Smooth muscle cell (in vitro differentiated cells): ENCODE measurements at regions not wholly inside any gene's neighbourhood (a gene's known extent, or its start where the extent isn't known, plus 50 kb on each side); places are given as distances from the start of the nearest gene placed in this dataset.

Experiments
- DNase-seq: peaks from one replicate; lab custom pipeline; 2025; ENCODE audit not compliant: unreplicated experiment; lab: John Stamatoyannopoulos, UW
- H2AFZ ChIP-seq: fragments of 200-600 bp; sonication (generic); 2 replicates; pipeline ENCODE4 v1.6.0; 2016; ENCODE audit warnings: antibody characterized with exemption, low read depth, mild to moderate bottlenecking
- H3F3A ChIP-seq: fragments of 200-600 bp; sonication (generic); 2 replicates; pipeline ENCODE4 v1.6.0; 2017; ENCODE audit warnings: antibody characterized with exemption, low read depth
- H3K27ac ChIP-seq: fragments of 200-600 bp; sonication (generic); 2 replicates; pipeline ENCODE4 v1.5.1; 2016; ENCODE audit warnings: low read depth, mild to moderate bottlenecking
- H3K27me3 ChIP-seq: fragments of 200-600 bp; sonication (generic); 2 replicates; pipeline ENCODE4 v1.6.1; 2016; ENCODE audit warnings: low read depth, mild to moderate bottlenecking
- H3K36me3 ChIP-seq: fragments of 200-600 bp; sonication (generic); 2 replicates; pipeline ENCODE4 v1.5.1; 2016; ENCODE audit warnings: low read depth
- H3K4me1 ChIP-seq: fragments of 200-600 bp; sonication (generic); 2 replicates; pipeline ENCODE4 v1.5.1; 2016; ENCODE audit warnings: low read depth
- H3K4me2 ChIP-seq: fragments of 200-600 bp; sonication (generic); 2 replicates; pipeline ENCODE4 v1.6.0; 2016; ENCODE audit warnings: mild to moderate bottlenecking
- H3K4me3 ChIP-seq: fragments of 200-600 bp; sonication (generic); 2 replicates; pipeline ENCODE4 v1.5.1; 2016; ENCODE audit warnings: mild to moderate bottlenecking
- H3K79me2 ChIP-seq: fragments of 200-600 bp; sonication (generic); 2 replicates; pipeline ENCODE4 v1.6.0; 2016; ENCODE audit warnings: low read depth, mild to moderate bottlenecking
- H3K9ac ChIP-seq: fragments of 200-600 bp; sonication (generic); 2 replicates; pipeline ENCODE4 v1.6.0; 2016; ENCODE audit warnings: low read depth
- H3K9me3 ChIP-seq: fragments of 200-600 bp; sonication (generic); replicated peaks from 2 replicates; pipeline ENCODE4 v1.5.1; 2016; ENCODE audit warnings: low read depth
- H4K20me1 ChIP-seq: fragments of 200-600 bp; sonication (generic); 2 replicates; pipeline ENCODE4 v1.6.0; 2016; ENCODE audit warnings: low read depth
- CTCF ChIP-seq: fragments of 200-600 bp; sonication (generic); IDR thresholded peaks from 2 replicates; pipeline ENCODE4 v1.5.1; 2017; ENCODE audit warnings: borderline replicate concordance, mild to moderate bottlenecking, antibody characterized with exemption; ENCODE audit not compliant: insufficient read depth, poor library complexity, severe bottlenecking
- WGBS: methylation state at CpG from one replicate; pipeline ENCODE4 v1.1.7; 2016; ENCODE audit warnings: low lambda C conversion rate; 5-methylcytosine and 5-hydroxymethylcytosine counted together

GRCh38 chr12:105936496-105936895 lies 202.3 kb downstream of the NUAK1 start:
- H3K27me3 ChIP-seq: no peaks in the 10 kb centered on the region
- no peaks in the 10 kb centered on the region for H3K79me2 ChIP-seq
- no peaks in the 10 kb centered on the region for H3K36me3 ChIP-seq
- H3K4me3 ChIP-seq: no peak overlapping the region
- no peak for DNase-seq
- H3K9me3 ChIP-seq: no peaks in the 10 kb centered on the region
- H2AFZ ChIP-seq: no peak overlapping the region
- peak overlapping the region; percentile 87 for H3K27ac ChIP-seq
- H3K4me1 ChIP-seq: peaks cover 20% of the 10 kb centered on the region
- peak overlapping the region; percentile 37 for H3K4me2 ChIP-seq
- WGBS: 100% methylated on average over 1 of the region's 1 CpG
- TF ChIP-seq CTCF: no peak
- no peak overlapping the region for H3K9ac ChIP-seq
- H4K20me1 ChIP-seq: no peaks in the 10 kb centered on the region
- H3F3A ChIP-seq: peaks cover 23% of the 10 kb centered on the region

GRCh38 chr12:105937009-105937408 lies 201.7 kb downstream of the NUAK1 start:
- Histone ChIP-seq H3K4me1 (peaks cover 15% of the 10 kb centered on the region), H3K9ac (no peak overlapping the region)
- no peak for TF ChIP-seq CTCF

GRCh38 chr12:105939181-105939721 lies 199.5 kb downstream of the NUAK1 start:
- Histone ChIP-seq H3K9ac (no peak overlapping the region), H3K27me3 (no peaks in the 10 kb centered on the region), H3K4me3 (no peak overlapping the region), H4K20me1 (no peaks in the 10 kb centered on the region), H3K9me3 (no peaks in the 10 kb centered on the region), H3F3A (peaks cover 15% of the 10 kb centered on the region), H3K36me3 (no peaks in the 10 kb centered on the region), H3K79me2 (no peaks in the 10 kb centered on the region), H3K4me2 (no peak overlapping the region), H2AFZ (no peak overlapping the region), H3K4me1 (peaks cover 4% of the 10 kb centered on the region), H3K27ac (no peak overlapping the region)
- TF ChIP-seq CTCF: no peak
- 87% methylated on average over 3 of the region's 3 CpGs for WGBS
- DNase-seq: no peak

More at GRCh38 chr12:105937009-105937408, 201.7 kb downstream of the NUAK1 start:
- Histone ChIP-seq H3K36me3 (no peaks in the 10 kb centered on the region), H3K4me3 (no peak overlapping the region), H3K27me3 (no peaks in the 10 kb centered on the region), H3K4me2 (no peak overlapping the region), H3K27ac (no peak overlapping the region), H2AFZ (no peak overlapping the region), H3K79me2 (no peaks in the 10 kb centered on the region), H3K9me3 (no peaks in the 10 kb centered on the region), H3F3A (peaks cover 23% of the 10 kb centered on the region), H4K20me1 (no peaks in the 10 kb centered on the region)
- DNase-seq: no peak
- 63% methylated on average over 1 of the region's 1 CpG for whole genome bisulfite sequencing

GRCh38 chr12:105942281-105942680 lies 196.5 kb downstream of the NUAK1 start:
- peaks cover 5% of the 10 kb centered on the region for H3K4me1 ChIP-seq
- H3K4me2 ChIP-seq: no peak overlapping the region
- no peak overlapping the region for H3K9ac ChIP-seq
- H3K9me3 ChIP-seq: no peaks in the 10 kb centered on the region
- H3K4me3 ChIP-seq: no peak overlapping the region
- H3K36me3 ChIP-seq: no peaks in the 10 kb centered on the region
- no peak overlapping the region for H2AFZ ChIP-seq
- H3K79me2 ChIP-seq: no peaks in the 10 kb centered on the region
- H4K20me1 ChIP-seq: no peaks in the 10 kb centered on the region
- H3F3A ChIP-seq: no peaks in the 10 kb centered on the region
- H3K27ac ChIP-seq: no peak overlapping the region
- TF ChIP-seq CTCF: no peak
- 93% methylated on average over 1 of the region's 1 CpG for WGBS
- H3K27me3 ChIP-seq: no peaks in the 10 kb centered on the region
- no peak for DNase-seq
